Muscle of arm (tissue), 1 donor: ENCODE measurements at regions not wholly inside any gene's neighbourhood (a gene's known extent, or its start where the extent isn't known, plus 50 kb on each side); places are given as distances from the start of the nearest gene placed in this dataset.
A peak's percentile ranks its signal among the peaks of the same experiment; 100 is the strongest.

Experiments used
- DNase-seq: peaks from one replicate; pipeline ENCODE4 v3.0.0-alpha.2; 2013

DNA sequence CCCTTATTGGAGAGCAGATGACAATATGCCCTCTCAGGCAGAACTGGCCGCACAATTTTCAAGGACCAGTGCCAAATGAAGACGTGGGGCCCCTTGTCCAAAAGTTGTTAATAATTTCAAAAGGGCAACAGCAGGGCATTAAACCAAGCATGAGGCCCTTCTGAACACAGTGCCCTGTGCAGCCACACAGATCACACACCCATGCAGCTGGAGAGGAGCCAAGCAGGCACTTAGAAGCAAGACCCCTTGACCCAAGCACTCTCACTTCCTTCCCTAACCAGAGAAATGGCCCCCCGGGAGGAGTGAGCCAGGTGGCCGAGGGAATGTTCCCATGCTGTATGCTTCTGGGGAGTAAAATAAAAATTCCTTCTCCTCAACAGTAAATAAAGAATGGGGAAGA, 114.0 kb upstream of the TMPO start:
- no peak for DNase-seq

DNA sequence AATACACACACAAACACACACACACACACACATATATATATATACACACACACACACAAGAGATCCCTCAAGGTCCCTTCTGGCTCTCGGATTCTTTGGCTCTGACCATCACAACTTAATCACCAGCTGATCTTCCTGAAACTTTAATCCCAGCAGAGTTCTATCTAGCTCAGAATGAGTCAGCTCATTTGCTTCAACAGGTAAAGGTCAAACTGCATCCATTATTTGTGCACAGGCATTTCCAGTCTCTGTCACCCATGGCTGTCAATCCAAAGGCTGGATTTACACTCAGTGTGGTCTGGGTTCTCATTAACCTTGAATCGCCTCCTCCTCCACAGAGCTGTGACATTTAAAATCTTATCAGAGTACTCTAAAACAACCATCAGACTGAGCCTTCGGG, 113.3 kb upstream of the TMPO start:
- DNase-seq = no peak

DNA sequence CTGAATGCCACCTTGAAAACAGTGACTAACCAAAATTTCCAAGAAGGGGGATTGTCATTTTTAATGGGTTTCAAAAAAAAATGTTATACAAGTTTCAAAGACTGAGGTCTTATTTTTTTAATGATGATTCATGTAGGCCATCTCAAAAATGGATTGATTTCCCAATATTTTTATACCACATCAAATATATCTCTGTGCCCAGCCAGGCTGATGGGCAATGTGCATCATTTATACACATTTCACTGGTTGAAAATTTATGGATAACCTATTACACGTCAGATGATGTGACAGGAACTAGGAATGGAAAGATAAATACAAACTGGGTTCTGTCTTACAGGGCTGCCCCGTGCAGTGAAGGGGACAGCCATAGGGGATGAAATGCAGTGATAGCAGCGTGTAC, 112.7 kb upstream of the TMPO start:
- no peak for DNase-seq

DNA sequence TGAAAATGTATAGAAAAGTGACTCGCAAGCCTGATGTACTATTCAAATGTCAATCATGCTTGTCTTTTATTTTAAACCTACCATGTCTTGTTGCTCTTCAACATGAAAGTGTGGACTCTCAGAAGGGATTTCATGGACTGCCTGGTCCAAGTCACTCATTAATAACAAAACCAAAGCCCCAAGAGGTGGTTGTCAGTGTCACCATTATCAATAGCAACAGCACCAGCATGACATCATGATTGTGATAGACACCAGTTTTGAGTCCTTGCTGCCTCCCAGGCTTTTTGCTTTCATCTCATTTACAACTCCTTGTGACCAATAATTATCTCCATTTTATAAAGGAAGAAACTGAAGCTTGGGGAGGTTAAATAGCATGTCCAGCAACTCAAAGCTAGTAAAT, 112.0 kb upstream of the TMPO start:
- no peak for DNase-seq

DNA sequence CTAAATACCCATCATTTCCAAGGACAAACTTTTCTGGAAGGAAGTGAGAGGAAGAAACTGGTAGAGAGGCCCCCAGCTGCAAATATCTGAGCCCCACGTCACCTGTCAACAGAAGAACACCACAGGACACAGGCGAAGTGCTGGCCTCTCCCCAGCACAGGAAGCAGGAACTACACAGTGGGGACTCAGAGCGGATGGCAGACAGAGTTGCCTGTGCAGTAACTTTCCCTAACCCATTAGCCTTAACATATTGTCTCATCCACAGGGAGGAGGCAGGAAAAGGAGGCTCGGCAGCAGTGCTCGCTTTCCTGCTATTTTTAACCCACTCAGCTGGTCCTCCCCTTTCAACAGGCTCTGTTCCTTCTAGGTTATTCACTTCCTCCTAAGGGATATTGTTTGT, 111.5 kb upstream of the TMPO start:
- DNase-seq = no peak

DNA sequence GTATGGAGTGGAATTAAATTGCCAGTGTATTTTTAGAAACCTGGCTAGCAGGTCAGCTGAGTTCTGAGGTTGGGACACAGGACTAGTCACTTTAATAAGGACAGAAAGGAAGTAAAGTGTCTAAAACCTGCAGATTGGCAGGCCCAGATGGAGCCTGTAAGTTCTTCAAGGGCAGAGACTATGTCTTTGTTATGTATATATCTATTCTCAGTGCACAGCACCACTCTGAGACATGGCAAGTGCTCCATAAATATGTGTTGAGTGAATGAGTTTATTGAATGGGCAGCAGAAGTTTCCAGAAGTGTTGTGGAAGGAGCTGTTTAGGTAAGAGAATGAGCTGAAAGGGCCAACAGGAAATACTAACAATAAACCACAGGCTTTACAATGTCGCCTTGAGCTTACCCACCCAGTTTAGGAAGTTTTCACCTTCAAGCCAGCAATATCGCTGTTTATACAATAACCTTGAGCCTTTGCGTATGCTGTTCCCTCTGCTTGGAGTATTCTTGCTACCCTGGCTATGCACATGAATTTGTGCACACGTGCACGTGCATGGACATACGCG, 109.5 kb upstream of the TMPO start:
- no peak for DNase-seq

DNA sequence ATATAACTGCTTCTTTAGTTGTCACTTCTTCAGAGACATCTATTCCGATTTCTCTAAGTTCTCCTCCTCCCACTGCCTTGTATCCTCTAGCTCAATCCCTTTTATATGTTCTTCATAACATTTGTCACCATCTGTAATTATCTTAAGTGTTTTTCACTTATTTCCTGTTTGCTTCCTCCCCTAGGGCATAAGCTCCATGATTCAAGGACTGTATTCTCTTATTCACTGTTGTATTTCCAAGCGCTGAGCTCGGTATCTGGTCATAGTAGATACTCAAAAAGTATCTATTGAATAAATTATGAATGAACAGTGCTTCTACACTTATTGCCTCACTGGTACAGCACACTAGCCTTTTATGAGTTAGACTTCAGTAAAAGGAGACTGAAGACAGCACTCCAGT, 109.0 kb upstream of the TMPO start:
- no peak for DNase-seq

DNA sequence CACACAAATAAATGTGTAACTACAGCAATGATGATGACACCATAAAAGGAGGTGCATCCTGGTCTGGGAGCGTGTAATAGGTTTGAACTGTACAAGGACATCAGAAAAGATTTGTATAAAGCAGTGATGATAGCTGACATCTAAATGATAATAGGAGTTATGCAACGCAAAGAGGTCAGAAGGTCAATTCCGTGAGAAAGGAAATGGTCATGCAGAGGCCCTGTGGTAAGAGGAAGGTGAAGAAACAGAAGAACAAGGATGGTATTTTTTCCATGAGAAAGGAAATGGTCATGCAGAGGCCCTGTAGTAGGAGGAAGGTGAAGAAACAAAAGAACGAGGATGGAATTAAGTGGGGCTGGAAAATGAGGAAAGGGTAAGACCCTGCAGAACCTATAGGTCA, 106.7 kb upstream of the TMPO start:
- DNase-seq = no peak

DNA sequence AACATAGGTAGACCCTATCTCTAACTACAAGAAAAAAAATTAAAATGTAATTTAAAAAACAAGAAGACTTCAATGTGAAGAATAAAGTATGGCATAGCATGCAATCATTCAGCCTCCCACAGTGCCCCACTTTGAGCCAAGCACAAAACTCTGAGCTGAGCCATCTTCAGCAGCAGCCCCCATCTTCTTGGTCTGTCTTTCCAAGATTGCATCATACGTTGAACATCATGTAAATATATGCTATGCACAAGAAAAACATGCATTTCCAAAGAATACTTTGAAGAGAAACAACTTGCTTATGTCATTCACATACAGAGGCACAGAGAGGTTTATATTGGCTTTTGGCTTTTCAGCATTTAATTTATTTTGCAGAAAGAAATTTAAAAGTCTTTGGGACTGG, 105.8 kb upstream of the TMPO start:
- DNase-seq = no peak

DNA sequence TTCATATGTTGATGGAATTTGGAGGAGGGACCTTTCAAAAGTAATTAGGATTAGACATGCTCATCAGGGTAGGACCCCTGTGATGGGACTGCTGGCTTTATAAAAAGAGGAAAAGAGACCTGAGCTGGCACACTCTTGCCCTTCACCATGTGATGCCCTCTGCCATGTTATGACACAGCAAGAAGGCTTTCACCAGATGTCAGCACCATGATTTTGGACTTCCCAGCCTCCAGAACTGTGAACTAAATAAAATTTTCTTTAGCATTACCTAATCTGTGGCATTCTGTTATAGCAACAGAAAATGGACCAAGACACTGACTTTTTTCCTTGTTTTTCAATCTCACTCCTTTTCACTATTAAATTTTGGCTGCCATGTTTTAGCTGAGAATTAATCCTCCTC, 105.0 kb upstream of the TMPO start:
- DNase-seq = no peak

DNA sequence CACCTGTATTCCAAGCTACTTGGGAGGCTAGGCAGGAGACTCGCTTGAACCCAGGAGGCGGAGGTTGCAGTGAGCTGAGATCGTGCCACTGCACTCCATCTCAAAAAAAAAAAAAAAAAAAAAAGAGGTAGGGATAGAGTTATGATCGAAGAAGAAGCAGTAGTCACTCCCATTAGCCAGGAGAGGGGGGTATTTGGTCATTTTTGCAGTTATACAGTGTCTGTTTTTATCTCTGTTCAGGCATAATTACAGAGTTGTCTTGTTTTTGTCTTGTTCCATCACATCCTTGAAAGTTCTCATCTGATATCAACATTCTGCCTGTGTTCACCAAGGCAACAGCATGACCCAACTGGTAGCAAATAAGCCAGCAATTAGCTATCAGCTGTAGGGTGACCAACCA, 98.5 kb upstream of the TMPO start:
- DNase-seq = no peak

DNA sequence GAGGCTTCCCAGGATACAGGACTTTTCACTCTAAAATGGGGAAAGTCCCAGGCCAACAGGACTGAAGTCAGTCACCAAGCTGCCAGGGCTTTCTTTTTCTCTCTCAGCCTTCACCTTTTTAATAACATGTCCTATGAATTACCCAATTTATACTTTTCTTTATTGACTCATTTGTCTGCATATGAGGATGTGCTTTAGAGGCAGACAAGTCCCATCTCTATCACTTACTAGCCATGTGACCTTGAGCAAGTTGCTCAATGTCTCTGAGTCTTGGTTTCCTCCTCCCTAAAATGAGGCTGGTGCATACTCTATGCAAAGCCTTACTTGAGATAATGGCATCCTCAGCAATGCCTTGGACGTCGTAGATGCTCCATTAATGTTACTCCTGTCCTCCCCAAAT, 98.1 kb upstream of the TMPO start:
- DNase-seq = no peak

DNA sequence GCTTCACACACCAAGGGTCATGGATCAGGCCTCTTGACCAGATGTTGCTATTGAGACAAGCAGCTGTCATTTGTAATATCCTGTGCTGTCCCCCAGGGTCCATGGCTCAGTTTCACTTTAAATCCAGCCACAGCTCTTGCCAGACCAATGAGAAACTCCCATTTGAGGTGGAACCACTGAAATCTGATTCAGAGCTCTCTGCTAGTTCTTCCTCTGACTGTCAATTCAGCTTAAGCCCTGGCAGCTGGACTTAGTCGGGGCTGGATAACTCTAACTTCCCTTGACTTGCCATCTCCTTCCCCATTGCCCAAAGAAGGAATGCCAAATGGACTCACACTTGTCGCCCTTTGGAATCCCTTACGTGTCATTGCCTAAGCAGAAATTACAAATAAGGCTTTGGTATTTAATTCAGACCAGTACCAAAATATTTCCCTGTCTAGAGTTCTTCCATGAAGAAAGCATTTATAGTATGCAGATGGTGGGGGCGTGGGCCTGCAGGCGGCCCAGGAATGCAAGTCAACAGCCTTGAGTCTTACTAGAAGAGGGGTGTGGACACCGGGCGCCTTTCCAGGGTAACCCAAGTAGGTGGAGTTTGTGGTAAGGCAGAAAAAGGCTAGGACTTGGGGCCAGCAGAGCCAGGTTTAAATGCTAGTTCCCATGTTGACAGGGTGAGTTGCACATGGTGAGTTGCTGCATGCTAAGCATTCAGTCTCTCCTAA, 96.9 kb upstream of the TMPO start:
- DNase-seq = peak; percentile 79

DNA sequence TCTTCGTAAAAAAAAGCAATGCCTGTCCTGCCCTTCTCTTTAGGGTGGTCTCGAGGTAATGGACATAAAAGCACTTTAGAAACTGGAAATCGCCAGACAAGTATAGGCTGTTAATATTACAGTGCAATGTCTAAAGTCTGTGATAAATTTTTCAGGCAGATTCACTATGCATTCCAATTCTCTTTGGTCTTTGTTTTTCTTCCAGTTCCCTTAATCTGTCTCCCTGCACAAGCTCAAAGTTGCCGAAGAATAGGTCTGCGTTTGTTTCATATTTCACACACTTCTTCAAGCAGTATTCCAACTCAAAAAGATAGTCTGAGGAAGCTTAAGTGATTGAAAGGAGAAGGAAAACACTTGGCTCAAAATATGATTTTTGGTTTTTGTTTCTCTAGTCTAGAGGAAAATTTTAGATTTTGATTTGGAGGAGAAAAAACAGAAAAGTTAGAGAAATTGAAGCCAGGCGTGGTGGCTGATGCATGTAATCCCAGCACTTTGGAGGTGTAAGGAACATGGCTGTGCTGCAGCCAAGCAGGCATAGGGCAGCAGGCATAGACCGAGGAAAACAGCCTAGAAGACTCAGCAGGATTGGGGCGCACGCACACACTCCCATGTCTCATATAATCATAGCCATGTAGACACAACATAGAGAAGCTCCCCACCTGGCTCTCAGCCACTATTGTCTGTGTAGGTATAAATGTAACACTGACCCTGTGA, 96.2 kb upstream of the TMPO start:
- no peak for DNase-seq

DNA sequence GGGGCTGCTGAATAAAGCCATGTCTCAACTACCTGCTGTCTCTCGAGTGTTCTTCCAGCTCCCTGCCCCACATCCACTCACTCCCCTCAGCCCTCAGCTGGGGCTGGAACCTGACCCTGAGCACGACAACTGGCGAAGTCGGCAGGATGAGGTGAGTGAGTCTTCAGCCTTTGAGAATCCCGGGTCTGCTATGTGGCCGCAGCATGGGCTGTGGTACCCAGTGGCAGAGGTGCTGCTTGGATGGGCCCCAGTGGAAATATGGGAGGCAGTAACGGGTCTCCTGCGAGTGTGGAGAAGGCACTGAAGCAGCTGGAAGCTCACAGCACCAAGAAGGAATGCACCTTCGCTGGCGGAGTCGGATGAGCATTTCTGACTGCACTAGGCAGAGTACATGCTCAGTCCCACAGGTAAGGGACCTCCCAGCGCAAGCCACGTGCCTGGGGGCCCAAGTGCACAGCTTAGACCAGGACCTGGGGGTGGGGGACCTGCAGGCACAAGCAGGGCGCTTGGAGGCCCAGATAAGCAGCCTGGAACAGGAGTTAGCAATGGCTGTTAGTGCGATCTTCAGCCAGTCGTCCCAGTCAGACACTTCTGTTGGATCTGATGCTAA, 95.5 kb upstream of the TMPO start:
- DNase-seq = no peak

DNA sequence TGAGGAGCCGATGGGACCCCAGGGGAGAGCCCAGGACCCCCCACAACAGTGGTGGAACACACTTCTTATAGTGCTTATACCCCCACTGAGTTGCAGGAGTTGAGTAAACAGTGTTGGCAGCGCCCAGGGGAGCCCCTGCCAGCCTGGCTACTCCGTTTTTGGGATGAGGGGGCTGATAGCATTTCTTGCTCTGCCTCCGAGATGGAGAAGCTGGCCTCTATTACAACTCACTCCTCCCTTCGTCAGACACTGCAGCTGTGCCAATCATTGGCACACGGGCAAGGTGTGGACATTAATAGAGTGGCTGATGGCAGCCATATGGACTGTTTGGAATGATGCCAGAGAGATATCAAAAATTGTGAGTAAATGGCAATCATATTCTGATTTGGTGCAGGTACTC, 94.9 kb upstream of the TMPO start:
- DNase-seq = no peak

DNA sequence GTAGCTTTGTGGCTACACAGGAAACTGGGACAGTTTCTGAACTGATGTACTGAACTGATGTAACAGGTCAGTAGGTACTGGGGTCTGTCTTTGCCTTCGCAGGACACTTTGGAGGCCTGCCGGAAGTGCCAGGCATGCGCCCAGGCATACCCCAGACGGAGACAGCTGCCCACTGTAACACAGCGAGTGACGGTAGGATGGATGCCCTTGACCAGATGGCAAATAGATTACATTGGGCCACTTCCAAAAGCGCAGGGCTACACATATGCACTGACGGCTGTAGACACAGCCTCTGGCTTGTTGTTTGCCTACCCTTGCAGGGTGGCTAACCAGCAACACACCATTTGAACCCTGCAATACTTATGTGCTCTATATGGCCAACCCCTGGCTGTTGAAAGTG, 94.1 kb upstream of the TMPO start:
- DNase-seq = peak; percentile 32

DNA sequence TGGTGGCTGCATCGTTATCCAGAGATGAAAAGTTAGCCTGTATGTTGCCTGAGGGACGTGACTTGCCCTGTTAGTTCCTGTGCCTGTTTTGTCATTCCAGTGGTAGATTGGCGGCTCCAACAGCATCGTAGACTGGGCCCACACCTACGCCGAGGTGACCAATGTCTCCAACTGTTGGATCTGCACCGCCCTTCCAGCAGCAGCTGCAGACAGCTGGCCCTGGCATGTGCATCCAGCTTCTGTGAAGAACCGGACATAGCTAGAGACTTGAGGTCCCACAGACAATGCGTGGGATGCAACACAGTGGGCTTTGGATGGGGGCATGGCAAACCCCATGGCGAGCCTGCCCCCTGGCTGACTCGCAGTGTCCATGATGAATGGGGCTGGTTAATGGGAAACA, 93.0 kb upstream of the TMPO start:
- DNase-seq = no peak

DNA sequence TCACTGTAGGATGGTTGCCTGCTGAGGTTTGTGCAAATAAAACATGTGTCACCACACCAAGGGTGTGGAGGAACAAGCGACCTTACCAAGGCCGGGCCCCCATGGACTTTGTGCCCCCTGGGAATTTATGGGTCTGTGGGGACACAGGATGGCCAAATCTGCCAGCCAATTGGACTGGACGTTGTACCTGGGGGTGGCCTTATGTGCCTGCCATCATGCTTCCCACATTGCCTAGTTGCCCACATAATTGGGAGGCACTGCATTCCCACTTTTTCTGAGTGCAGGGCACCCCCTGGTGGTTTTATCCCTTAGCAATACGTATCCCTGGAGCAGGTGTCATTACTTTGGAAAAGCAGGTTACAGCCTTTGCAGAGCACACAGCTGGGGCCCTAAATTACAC, 92.6 kb upstream of the TMPO start:
- no peak for DNase-seq

DNA sequence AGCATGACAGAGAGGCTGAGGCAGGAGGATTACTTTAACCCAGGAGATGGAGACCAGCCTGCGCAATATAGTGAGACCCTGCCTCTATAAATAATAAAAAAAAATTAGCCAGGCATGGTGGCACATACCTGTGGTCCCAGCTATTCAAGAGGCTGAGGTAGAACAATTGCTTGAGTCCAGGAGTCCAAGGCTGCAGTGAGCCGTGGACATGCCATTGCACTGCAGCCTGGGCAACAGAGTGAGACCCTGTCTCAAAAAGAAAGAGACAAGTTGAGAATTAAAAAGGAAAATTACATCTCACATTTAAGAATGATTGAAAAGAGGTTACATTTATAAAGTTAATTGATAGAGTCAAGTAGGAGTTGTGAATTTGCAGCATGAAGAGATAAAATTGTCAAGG, 91.4 kb upstream of the TMPO start:
- DNase-seq = no peak

DNA sequence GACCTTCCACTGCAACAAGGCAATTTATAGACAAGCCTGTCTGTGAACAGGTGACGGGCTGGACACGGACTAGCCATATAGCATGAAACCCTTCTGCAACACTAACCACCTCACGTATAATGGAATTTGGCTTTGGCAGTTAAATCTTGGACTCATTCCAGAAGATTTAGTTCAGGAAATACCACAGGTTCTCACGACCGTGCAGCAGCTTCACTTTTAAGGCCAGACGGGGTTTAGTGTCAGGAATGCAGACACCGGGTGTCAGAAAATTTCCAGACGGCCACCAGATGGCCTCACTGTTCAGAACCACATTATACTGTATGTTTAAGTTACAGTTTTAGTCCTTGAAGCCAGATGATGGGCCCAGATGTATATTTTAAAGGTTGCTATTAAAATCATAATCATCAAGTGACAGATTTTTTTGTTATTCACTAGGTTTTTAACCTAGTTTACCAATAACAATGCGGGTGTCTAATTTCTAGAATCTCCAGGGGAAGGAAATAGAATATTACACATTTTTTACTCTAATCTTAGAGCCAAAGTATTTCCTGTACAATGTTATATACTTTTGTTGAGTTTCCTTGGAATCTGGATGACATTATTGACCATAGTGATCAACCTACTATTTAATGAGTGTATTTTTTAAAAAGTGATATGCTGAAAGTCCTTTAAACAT, 90.5 kb upstream of the TMPO start:
- peak; percentile 71 for DNase-seq

DNA sequence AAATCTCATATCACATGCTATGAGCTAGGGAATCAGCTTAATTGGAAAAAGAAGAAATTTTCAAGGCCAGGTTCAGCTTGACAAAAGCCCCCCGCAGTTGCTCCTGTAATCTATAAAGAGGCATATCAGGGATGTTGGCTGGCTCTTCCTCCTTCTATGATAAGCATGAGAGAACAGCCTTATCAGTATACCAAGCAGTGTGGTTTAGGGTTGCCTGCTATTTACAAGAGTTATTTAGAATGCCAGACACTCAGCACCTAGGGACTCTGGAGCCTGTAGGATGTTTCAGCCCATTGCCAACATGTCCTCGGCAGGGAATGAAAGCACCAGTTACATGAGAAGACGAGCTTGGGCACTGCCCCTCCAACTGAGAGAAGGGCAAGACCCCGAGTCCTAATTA, 89.5 kb upstream of the TMPO start:
- no peak for DNase-seq

DNA sequence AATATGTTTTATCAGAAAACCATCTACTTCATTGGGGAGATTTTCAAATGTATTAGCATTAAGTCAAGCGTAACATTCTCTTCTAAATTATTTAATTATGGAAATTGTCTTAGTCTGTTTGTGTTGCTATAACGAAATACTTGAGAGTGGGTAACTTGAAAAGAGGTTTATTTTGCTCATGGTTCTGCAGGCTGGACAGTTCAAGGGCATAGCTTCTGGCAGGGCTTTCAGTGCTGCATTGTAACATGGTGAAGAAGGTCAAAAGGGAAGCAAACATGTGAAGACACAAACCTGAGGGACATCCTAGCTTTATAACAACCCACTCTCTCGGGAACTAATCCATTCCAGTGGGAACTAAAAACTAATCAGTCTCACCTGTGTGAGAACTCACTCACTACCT, 84.3 kb upstream of the TMPO start:
- no peak for DNase-seq
